Common myeloid progenitor, CD34-positive (primary cell): ENCODE measurements at regions not wholly inside any gene's neighbourhood (a gene's known extent, or its start where the extent isn't known, plus 50 kb on each side); places are given as distances from the start of the nearest gene placed in this dataset.
"Not testable (repeated sequence)": the region's sequence is repeated elsewhere in the genome, so short reads cannot be mapped to it uniquely, and the experiment has no call there.

ENCODE experiments used
- CTCF ChIA-PET: fragments of 350-600 bp; sonication (Branson Sonifier 250); formaldehyde crosslinking; loops from one replicate; lab custom pipeline; 2021; ENCODE audit warnings: antibody characterized with exemption; lab: Charles Lee
- POLR2A ChIA-PET: fragments of 350-600 bp; sonication (Branson Sonifier 250); formaldehyde crosslinking; loops from one replicate; lab custom pipeline; 2021; ENCODE audit warnings: antibody characterized with exemption; lab: Charles Lee
- DNase-seq, 3 donors: peaks; one replicate each; pipeline versions ENCODE4 v3.0.0 to v3.0.0-alpha.2; 2013
- H3K27ac ChIP-seq, 2 experiments: 1 replicate in 1 of 2; 2 replicates in 1 of 2; pipeline ENCODE4 v1.7.0; 2013; ENCODE audit warnings: inconsistent platforms in 2 of 2, low read length in 2 of 2, mild to moderate bottlenecking in 2 of 2, low read depth in 1 of 2, moderate library complexity in 1 of 2; ENCODE audit not compliant: severe bottlenecking in 2 of 2, insufficient read depth in 1 of 2, poor library complexity in 1 of 2
- H3K27me3 ChIP-seq, 5 experiments: replicated peaks in 2 of 5; 1 replicate in 3 of 5; 2 replicates in 2 of 5; pipeline versions ENCODE4 v1.6.1 to v1.7.0; 2013; ENCODE audit warnings: low read length in 4 of 5, mild to moderate bottlenecking in 2 of 5, moderate library complexity in 2 of 5, inconsistent platforms in 1 of 5; ENCODE audit not compliant: insufficient read depth in 5 of 5, control insufficient read depth in 4 of 5
- H3K36me3 ChIP-seq, 4 experiments: 1 replicate in 2 of 4; 2 replicates in 2 of 4; pipeline versions ENCODE4 v1.6.1 to v1.7.0; 2013; ENCODE audit warnings: low read length in 3 of 4, control low read depth in 1 of 4, mild to moderate bottlenecking in 1 of 4; ENCODE audit not compliant: control insufficient read depth in 4 of 4, insufficient read depth in 4 of 4
- H3K4me1 ChIP-seq, 4 experiments: 1 replicate in 3 of 4; 2 replicates in 1 of 4; pipeline versions ENCODE4 v1.6.1 to v1.7.1; 2013; ENCODE audit warnings: low read length in 3 of 4, mild to moderate bottlenecking in 3 of 4, control low read depth in 1 of 4, inconsistent platforms in 1 of 4, moderate library complexity in 1 of 4; ENCODE audit not compliant: control insufficient read depth in 4 of 4, insufficient read depth in 4 of 4; ENCODE audit errors: control extremely low read depth in 1 of 4
- H3K4me3 ChIP-seq, 7 experiments: 1 replicate in 4 of 7; 2 replicates in 3 of 7; pipeline versions ENCODE4 v1.5.1 to v1.7.0; 2013; ENCODE audit warnings: mild to moderate bottlenecking in 7 of 7, low read length in 6 of 7, moderate library complexity in 6 of 7, inconsistent platforms in 2 of 7, low read depth in 2 of 7, control low read depth in 1 of 7; ENCODE audit not compliant: insufficient read depth in 4 of 7, control insufficient read depth in 1 of 7; ENCODE audit errors: extremely low read depth in 1 of 7
- H3K9me3 ChIP-seq, 5 experiments: 1 replicate in 4 of 5; 2 replicates in 1 of 5; pipeline versions ENCODE4 v1.6.1 to v1.7.1; 2013; ENCODE audit warnings: low read length in 4 of 5, mild to moderate bottlenecking in 2 of 5, inconsistent platforms in 1 of 5, low read depth in 1 of 5, moderate library complexity in 1 of 5; ENCODE audit not compliant: control insufficient read depth in 4 of 5, insufficient read depth in 2 of 5; ENCODE audit errors: control extremely low read depth in 1 of 5
- whole genome bisulfite sequencing: methylation state at CpG from one replicate; pipeline ENCODE4 v1.1.5; 2013; ENCODE audit not compliant: insufficient coverage; 5-methylcytosine and 5-hydroxymethylcytosine counted together

DNA sequence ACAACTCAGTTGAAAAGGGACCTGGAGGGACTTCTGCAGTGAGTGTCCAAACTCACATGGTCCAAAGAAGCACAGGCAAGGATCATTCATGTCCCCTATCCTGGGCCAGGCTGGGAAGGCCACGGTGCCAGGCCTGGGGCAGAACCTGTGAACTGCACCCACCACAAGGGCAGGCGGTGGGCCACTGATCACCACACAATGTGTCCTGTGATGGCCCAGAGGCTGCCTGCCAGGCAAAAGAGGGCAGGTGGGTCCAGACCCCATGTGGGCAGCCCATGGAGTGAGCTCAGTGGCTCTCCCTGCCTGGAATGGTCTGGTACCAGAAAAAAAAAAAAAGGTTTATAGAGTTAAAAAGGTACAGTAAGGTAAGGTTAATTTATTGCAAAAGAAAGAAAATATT is 244.8 kb downstream of the ANKRD30B start:
- H3K4me3 ChIP-seq, H3K4me1 ChIP-seq, DNase-seq, H3K36me3 ChIP-seq, H3K27me3 ChIP-seq, POLR2A ChIA-PET, H3K9me3 ChIP-seq, H3K27ac ChIP-seq, CTCF ChIA-PET: not testable (repeated sequence)
- WGBS = 100% methylated on average over 2 of the region's 2 CpGs

DNA sequence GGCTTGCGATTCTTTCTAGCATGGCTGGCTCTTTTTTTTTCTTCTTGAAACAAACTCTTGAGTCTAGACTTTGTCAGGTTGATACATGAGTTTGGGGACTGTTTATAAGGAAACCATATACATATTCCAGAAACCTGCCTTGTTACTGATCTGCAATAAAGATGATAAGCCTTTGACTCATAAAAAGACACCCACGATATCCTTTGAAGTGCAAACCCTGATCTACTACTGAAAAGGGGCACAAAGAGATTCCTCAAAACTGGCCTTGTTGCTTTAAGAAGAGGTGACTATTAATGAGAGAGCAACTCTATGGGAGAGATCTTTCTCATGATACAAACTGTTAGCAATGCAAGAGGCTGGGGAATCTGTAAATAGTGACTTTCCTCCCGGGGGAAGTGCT is 247.1 kb downstream of the ANKRD30B start:
- H3K36me3 ChIP-seq, DNase-seq, H3K27me3 ChIP-seq, H3K27ac ChIP-seq, CTCF ChIA-PET, POLR2A ChIA-PET, H3K4me3 ChIP-seq, H3K4me1 ChIP-seq: not testable (repeated sequence)
- WGBS = 100% methylated on average over 1 of the region's 3 CpGs
- peaks cover 0 to 16% (median 0%) of the 10 kb centered on the region in 5 experiments for H3K9me3 ChIP-seq

DNA sequence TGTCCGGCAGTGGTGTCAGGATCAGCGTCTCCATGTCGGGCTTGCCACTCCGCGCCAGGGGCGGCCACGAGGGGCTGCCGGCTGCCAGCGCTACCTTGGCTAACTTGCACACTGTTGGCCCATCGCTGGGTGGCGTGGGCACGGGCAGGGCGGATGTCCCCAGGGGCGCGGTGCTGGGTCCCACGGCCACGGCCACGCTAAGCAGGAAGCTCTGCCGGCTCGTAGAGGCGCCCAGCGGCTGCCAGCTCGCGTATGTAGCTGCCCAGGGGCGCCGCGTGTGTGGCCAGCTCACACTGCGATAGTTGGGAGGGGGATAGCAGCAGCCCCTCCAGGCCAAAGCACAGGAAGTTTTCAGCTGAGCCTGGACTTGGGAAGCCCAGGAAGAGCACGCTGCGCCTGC is 249.4 kb downstream of the ANKRD30B start:
- H3K36me3 ChIP-seq = no peaks in the 10 kb centered on the region
- WGBS = 93% methylated on average over 27 of the region's 30 CpGs
- no peak for DNase-seq
- no peaks in the 10 kb centered on the region for H3K27me3 ChIP-seq
- CTCF ChIA-PET = no interaction called here
- H3K27ac ChIP-seq = no peak overlapping the region
- H3K4me3 ChIP-seq = no peak overlapping the region
- H3K4me1 ChIP-seq = no peaks in the 10 kb centered on the region
- peaks cover 0 to 18% (median 0%) of the 10 kb centered on the region in 5 experiments for H3K9me3 ChIP-seq
- POLR2A ChIA-PET = no interaction called here

DNA sequence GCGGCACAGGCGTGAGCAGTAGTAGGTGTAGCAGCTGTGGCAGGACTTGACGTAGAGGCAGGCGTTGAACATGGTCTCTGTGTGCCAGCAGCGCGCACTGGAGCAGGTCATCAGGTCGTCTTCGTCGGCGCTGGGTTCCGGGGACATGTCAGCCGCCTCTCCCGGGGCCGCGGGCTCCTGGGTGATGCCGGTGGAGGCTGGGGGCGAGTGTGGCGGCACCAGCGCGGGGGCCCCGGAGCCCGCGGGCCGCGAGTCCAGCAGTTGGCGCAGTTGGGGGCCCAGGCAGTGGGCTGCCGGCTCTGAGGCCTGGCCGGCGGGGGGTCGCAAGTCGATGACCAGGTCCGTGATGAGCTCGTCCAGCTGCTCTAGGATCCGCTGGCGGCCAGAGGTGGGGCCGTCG is 249.9 kb downstream of the ANKRD30B start:
- H3K4me1 ChIP-seq, CTCF ChIA-PET, DNase-seq, H3K27me3 ChIP-seq, H3K36me3 ChIP-seq, POLR2A ChIA-PET, H3K27ac ChIP-seq, H3K4me3 ChIP-seq: not testable (repeated sequence)
- peaks cover 0 to 18% (median 0%) of the 10 kb centered on the region in 5 experiments for H3K9me3 ChIP-seq
- 97% methylated on average over 30 of the region's 37 CpGs for WGBS

DNA sequence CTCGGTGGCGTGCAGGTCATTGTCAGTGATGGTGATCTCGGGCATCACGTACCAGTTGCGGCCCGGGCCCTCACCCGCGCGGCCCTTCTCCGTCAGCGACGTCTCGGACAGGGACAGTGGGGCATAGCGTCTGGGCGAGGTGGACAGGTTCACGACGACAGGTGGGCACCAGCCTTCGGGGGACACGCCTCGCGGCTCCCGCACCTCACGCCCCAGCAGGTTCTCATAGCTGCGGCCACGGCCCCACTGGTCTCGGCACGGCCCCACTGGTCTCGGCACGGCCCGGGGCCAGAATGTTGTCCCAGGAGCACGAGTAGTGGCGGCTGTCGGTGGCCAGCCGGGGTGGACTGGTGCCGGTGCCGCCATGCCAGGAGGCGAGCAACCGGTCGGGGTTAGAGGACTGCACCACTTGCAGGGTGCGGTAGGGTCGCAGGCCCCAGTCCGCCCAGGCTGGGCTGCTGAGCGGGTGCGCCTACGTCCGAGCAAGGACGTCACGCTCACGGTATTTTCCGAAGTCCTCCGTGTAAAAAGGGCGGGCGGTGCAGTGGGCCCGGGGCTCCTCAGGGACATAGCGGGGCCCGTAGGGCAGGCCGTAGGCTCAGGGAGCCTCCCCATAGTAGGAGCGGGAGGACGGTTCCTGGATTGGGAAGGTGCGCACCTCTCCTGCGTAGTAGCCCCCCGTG is 250.5 kb downstream of the ANKRD30B start:
- CTCF ChIA-PET, POLR2A ChIA-PET: not testable (repeated sequence)
- peaks cover 0 to 18% (median 0%) of the 10 kb centered on the region in 5 experiments for H3K9me3 ChIP-seq

DNA sequence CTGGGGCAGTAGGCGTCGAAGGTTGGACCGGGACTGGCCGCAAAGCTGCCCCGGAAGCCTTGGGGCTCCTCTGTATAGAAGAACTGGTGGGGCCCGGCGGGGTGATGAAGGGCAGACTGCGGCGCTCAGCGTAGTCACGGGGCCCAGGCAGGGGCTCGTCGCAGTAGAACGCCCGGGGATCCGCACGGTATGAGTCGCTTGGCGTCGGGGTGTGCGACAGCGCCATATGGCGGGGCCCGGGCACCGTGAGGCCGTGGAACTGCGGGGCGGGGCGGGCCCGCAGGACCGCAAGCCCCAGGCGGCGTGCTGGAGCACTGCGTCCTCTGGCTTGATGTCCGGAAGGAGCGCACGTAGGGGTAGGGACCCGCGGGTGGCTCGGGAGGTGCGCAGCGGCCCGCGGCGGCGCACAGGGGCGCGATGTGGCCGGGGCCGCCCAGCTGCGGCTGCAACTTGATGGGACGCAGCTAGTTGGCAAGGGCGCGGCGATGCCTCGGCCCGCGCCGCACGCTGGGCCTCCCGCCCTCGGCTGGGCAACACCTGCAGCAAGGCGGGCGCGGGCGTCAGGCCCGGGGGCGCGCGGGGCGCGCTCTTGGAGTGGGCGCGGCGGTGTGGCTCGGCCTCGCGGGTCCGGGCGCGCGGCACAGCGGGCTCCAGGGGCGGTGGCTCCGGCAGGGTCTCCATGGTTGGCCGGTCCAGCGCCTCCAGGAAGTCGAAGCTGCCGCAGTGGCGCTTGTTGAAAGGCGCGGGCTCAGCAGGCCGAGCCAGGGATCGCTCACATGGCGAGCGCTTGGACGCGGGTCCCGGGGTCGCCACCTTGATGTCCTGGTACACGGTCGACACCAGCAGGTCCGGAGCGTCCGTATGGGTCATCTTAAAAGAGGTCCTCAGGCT is 251.4 kb downstream of the ANKRD30B start:
- ChIA-PET CTCF (no interaction called here), POLR2A (no interaction called here)
- H3K27ac ChIP-seq = no peak overlapping the region
- peaks cover 0 to 18% (median 0%) of the 10 kb centered on the region in 5 experiments for H3K9me3 ChIP-seq
- no peaks in the 10 kb centered on the region for H3K36me3 ChIP-seq
- no peak for DNase-seq
- WGBS = 39% methylated on average over 92 of the region's 105 CpGs
- no peaks in the 10 kb centered on the region for H3K27me3 ChIP-seq
- no peak overlapping the region for H3K4me3 ChIP-seq
- H3K4me1 ChIP-seq = no peaks in the 10 kb centered on the region

More for the DNA sequence above, 250.5 kb downstream of the ANKRD30B start:
- not testable (repeated sequence) for DNase-seq, H3K27ac ChIP-seq, H3K4me3 ChIP-seq, H3K36me3 ChIP-seq, H3K4me1 ChIP-seq, H3K27me3 ChIP-seq
- 93% methylated on average over 50 of the region's 62 CpGs for WGBS
